HCT116 (cell line): ENCODE measurements at regions not wholly inside any gene's neighbourhood (a gene's known extent, or its start where the extent isn't known, plus 50 kb on each side); places are given as distances from the start of the nearest gene placed in this dataset.

Experiments used
- ATAC-seq: fragments of 200-7000 bp; cut with Tn5 transposase; 2 replicates; pipeline ENCODE4 v1.9.1; 2020; ENCODE audit warnings: mild to moderate bottlenecking, moderate library complexity
- BruUV-seq: library from RNA; stranded (reverse); fragments of 400-500 nt; replicated peaks from 2 replicates; lab custom pipeline; 2021; lab: Mats Ljungman, UMichigan
- CTCF ChIA-PET: fragments of 300-600 bp; sonication (Branson Sonifier 250); formaldehyde crosslinking; loops from one replicate; lab custom pipeline; 2021; ENCODE audit warnings: antibody characterized with exemption; lab: Charles Lee
- POLR2A ChIA-PET: fragments of 300-600, 350-600 bp; sonication (Branson Sonifier 250); formaldehyde crosslinking; loops from one replicate; lab custom pipeline; 2021; ENCODE audit warnings: antibody characterized with exemption; lab: Charles Lee
- RAD21 ChIA-PET, 2 experiments: fragments of 300-600 bp; sonication (Branson Sonifier 250); formaldehyde crosslinking; loops; one replicate each; lab custom pipeline; 2023; ENCODE audit warnings: low total read pairs in 2 of 2; ENCODE audit not compliant: uncharacterized antibody in 2 of 2, unreplicated experiment in 2 of 2, low non-redundant PET in 1 of 2; lab: Charles Lee
- DNase-seq: peaks from one replicate; pipeline ENCODE4 v3.0.0-alpha.2; 2010; ENCODE audit warnings: low read depth, low spot score
- H2AFZ ChIP-seq: fragments of 200-600 bp; shearing (Covaris generic), sonication (generic); 2 replicates; pipeline ENCODE4 v1.6.1; 2017; ENCODE audit warnings: low read depth, mixed run types, mixed read lengths, antibody characterized with exemption, low read length; ENCODE audit not compliant: poor library complexity, severe bottlenecking
- H3K27ac ChIP-seq: 2 replicates; pipeline ENCODE4 v1.5.1; 2012; ENCODE audit warnings: low read depth, low read length
- H3K27me3 ChIP-seq: fragments of 200-600 bp; sonication (generic); 2 replicates; pipeline ENCODE4 v1.6.1; 2016; ENCODE audit warnings: mixed run types, low read length, mixed read lengths; ENCODE audit not compliant: insufficient read depth
- H3K36me3 ChIP-seq, 2 experiments: fragments of 200-500 bp in 1 of 2; fragments of 200-600 bp in 1 of 2; sonication (Bioruptor generic) in 1 of 2; sonication (generic) in 1 of 2; 2 replicates each; pipeline versions ENCODE4 v1.5.1 to v1.6.1; 2014 to 2016; ENCODE audit warnings: low read length in 2 of 2, inconsistent platforms in 1 of 2, mixed read lengths in 1 of 2, mixed run types in 1 of 2; ENCODE audit not compliant: insufficient read depth in 2 of 2, control insufficient read depth in 1 of 2
- H3K4me1 ChIP-seq, 2 experiments: fragments of 200-600 bp in 1 of 2; sonication (generic) in 1 of 2; 2 replicates each; pipeline versions ENCODE4 v1.5.1 to v1.6.1; 2012 to 2017; ENCODE audit warnings: low read length in 2 of 2, inconsistent platforms in 1 of 2, mild to moderate bottlenecking in 1 of 2, mixed read lengths in 1 of 2, mixed run types in 1 of 2, moderate library complexity in 1 of 2; ENCODE audit not compliant: insufficient read depth in 2 of 2, control insufficient read depth in 1 of 2
- H3K4me2 ChIP-seq: fragments of 200-600 bp; sonication (generic); 2 replicates; pipeline ENCODE4 v1.6.1; 2017; ENCODE audit warnings: mixed run types, low read length, mixed read lengths
- H3K4me3 ChIP-seq, 2 experiments: fragments of 200-600 bp in 1 of 2; sonication (generic) in 1 of 2; replicated peaks in 1 of 2; 2 replicates each; pipeline ENCODE4 v1.5.1; 2011 to 2016; ENCODE audit warnings: low read length in 2 of 2, control low read depth in 1 of 2, low read depth in 1 of 2, mild to moderate bottlenecking in 1 of 2, mixed read lengths in 1 of 2, mixed run types in 1 of 2
- H3K79me2 ChIP-seq: fragments of 200-600 bp; sonication (generic); 2 replicates; pipeline ENCODE4 v1.6.1; 2017; ENCODE audit warnings: mild to moderate bottlenecking, mixed run types, low read length, moderate library complexity, mixed read lengths; ENCODE audit not compliant: insufficient read depth
- H3K9ac ChIP-seq: fragments of 200-600 bp; sonication (generic); 2 replicates; pipeline ENCODE4 v1.6.1; 2016; ENCODE audit warnings: low read length, mixed read lengths
- H3K9me2 ChIP-seq: fragments of 200-600 bp; sonication (generic), shearing (Covaris generic); 2 replicates; pipeline ENCODE4 v1.6.1; 2017; ENCODE audit warnings: mixed run types, mild to moderate bottlenecking, moderate library complexity; ENCODE audit not compliant: insufficient read depth
- H3K9me3 ChIP-seq, 2 experiments: fragments of 200-500 bp in 1 of 2; fragments of 200-600 bp in 1 of 2; sonication (Bioruptor generic) in 1 of 2; sonication (generic) in 1 of 2; 2 replicates each; pipeline ENCODE4 v1.6.1; 2014 to 2017; ENCODE audit warnings: low read length in 2 of 2, mixed read lengths in 2 of 2, inconsistent platforms in 1 of 2, low read depth in 1 of 2, mild to moderate bottlenecking in 1 of 2, mixed run types in 1 of 2, moderate library complexity in 1 of 2; ENCODE audit not compliant: control insufficient read depth in 1 of 2, insufficient read depth in 1 of 2
- H4K20me1 ChIP-seq: fragments of 200-600 bp; sonication (generic), shearing (Covaris generic); 2 replicates; pipeline ENCODE4 v1.6.1; 2017; ENCODE audit warnings: mixed run types, mild to moderate bottlenecking, moderate library complexity; ENCODE audit not compliant: insufficient read depth
- CBX3 ChIP-seq: IDR thresholded peaks from 2 replicates; pipeline ENCODE4 v1.6.1; 2012; ENCODE audit warnings: low read depth
- CTCF ChIP-seq, 3 experiments: fragments of 200-600 bp in 1 of 3; sonication (generic) in 1 of 3; IDR thresholded peaks in 2 of 3; conservative IDR thresholded peaks in 1 of 3; 2 replicates each; pipeline ENCODE4 v1.5.1; 2012 to 2017; ENCODE audit warnings: low read depth in 2 of 3, low read length in 2 of 3, antibody characterized with exemption in 1 of 3, borderline replicate concordance in 1 of 3, control low read depth in 1 of 3, mild to moderate bottlenecking in 1 of 3, mixed read lengths in 1 of 3, mixed run types in 1 of 3, moderate library complexity in 1 of 3; ENCODE audit not compliant: insufficient read depth in 1 of 3
- EGR1 ChIP-seq: IDR thresholded peaks from 2 replicates; pipeline ENCODE4 v1.6.1; 2012; ENCODE audit warnings: low read depth
- EZH2 ChIP-seq: fragments of 200-600 bp; sonication (generic); IDR thresholded peaks from 2 replicates; pipeline ENCODE4 v1.6.1; 2017; ENCODE audit warnings: antibody characterized with exemption, mixed run types
- EZH2phosphoT487 ChIP-seq: fragments of 200-600 bp; IDR thresholded peaks from 2 replicates; pipeline ENCODE4 v1.6.1; 2018; ENCODE audit warnings: antibody characterized with exemption, borderline replicate concordance
- FOSL1 ChIP-seq: IDR thresholded peaks from 2 replicates; pipeline ENCODE4 v1.6.1; 2012; ENCODE audit warnings: low read depth
- JUND ChIP-seq: IDR thresholded peaks from 2 replicates; pipeline ENCODE4 v1.6.1; 2012
- POLR2AphosphoS5 ChIP-seq: IDR thresholded peaks from 2 replicates; pipeline ENCODE4 v1.6.1; 2011; ENCODE audit warnings: mild to moderate bottlenecking, low read depth, low read length, moderate library complexity
- SIN3A ChIP-seq: IDR thresholded peaks from 2 replicates; pipeline ENCODE4 v1.6.1; 2012; ENCODE audit warnings: low read depth
- SP1 ChIP-seq: IDR thresholded peaks from 2 replicates; pipeline ENCODE4 v1.6.1; 2012; ENCODE audit warnings: low read depth
- TCF7L2 ChIP-seq: IDR thresholded peaks from 2 replicates; pipeline ENCODE4 v1.7.0; 2011; ENCODE audit warnings: borderline replicate concordance, inconsistent platforms; ENCODE audit not compliant: insufficient read depth, insufficient read length; ENCODE audit errors: extremely low read depth
- YY1 ChIP-seq: IDR thresholded peaks from 2 replicates; pipeline ENCODE4 v1.6.1; 2011; ENCODE audit warnings: low read length, low read depth, moderate library complexity, mild to moderate bottlenecking; ENCODE audit not compliant: insufficient replicate concordance; ENCODE audit errors: extremely low read depth
- ZNF274 ChIP-seq: fragments of 200-500 bp; sonication (Bioruptor generic); IDR thresholded peaks from 2 replicates; pipeline ENCODE4 v1.6.1; 2014; ENCODE audit warnings: mild to moderate bottlenecking, low read depth, low read length, inconsistent platforms
- intact Hi-C: fragments of 100-400 bp; cut with micrococcal nuclease; formaldehyde crosslinking; loops from 2 replicates; pipeline ENCODE4 v1.10.0; 2022
- TF ChIP-seq, protein P1 (sequence below): IDR thresholded peaks from 2 replicates; pipeline ENCODE4 v1.6.1; 2012; ENCODE audit warnings: low read depth
- TF ChIP-seq, protein P2 (sequence below): IDR thresholded peaks from 2 replicates; pipeline ENCODE4 v1.6.1; 2011; ENCODE audit warnings: mild to moderate bottlenecking, low read length, moderate library complexity; ENCODE audit not compliant: insufficient replicate concordance; ENCODE audit errors: extremely low read depth
- TF ChIP-seq, protein P3 (sequence below): IDR thresholded peaks from 2 replicates; pipeline ENCODE4 v1.6.1; 2012

GRCh38 chr14:97159124-97159523 is 361.9 kb downstream of the VRK1 start:
- H4K20me1 ChIP-seq, result no peaks in the 10 kb centered on the region
- H3K4me2 ChIP-seq, result no peak overlapping the region
- ChIA-PET POLR2A (no interaction called here), RAD21 (no interaction called here), CTCF (no interaction called here)
- H3K9me2 ChIP-seq, result no peaks in the 10 kb centered on the region
- no peak overlapping the region for H3K4me3 ChIP-seq
- intact Hi-C loops, result no loop called here
- BruUV-seq, result no TSS peak
- ATAC-seq (no peak), DNase-seq (no peak)
- no peaks in the 10 kb centered on the region for H3K36me3 ChIP-seq
- no peak for TF ChIP-seq CTCF (IDR thresholded peaks at IDR 0.05 in 2 of 3, conservative IDR thresholded peaks at IDR 0.05 in 1 of 3; ENCODE audit: borderline replicate concordance in 1 of 3, insufficient read depth in 1 of 3, low read depth in 2 of 3, low read length in 2 of 3)
- TF ChIP-seq SIN3A, result no peak
- TF ChIP-seq ZNF274, result no peak
- TF ChIP-seq EZH2phosphoT487, result no peak
- TF ChIP-seq, protein P1, sequence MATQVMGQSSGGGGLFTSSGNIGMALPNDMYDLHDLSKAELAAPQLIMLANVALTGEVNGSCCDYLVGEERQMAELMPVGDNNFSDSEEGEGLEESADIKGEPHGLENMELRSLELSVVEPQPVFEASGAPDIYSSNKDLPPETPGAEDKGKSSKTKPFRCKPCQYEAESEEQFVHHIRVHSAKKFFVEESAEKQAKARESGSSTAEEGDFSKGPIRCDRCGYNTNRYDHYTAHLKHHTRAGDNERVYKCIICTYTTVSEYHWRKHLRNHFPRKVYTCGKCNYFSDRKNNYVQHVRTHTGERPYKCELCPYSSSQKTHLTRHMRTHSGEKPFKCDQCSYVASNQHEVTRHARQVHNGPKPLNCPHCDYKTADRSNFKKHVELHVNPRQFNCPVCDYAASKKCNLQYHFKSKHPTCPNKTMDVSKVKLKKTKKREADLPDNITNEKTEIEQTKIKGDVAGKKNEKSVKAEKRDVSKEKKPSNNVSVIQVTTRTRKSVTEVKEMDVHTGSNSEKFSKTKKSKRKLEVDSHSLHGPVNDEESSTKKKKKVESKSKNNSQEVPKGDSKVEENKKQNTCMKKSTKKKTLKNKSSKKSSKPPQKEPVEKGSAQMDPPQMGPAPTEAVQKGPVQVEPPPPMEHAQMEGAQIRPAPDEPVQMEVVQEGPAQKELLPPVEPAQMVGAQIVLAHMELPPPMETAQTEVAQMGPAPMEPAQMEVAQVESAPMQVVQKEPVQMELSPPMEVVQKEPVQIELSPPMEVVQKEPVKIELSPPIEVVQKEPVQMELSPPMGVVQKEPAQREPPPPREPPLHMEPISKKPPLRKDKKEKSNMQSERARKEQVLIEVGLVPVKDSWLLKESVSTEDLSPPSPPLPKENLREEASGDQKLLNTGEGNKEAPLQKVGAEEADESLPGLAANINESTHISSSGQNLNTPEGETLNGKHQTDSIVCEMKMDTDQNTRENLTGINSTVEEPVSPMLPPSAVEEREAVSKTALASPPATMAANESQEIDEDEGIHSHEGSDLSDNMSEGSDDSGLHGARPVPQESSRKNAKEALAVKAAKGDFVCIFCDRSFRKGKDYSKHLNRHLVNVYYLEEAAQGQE, result no peak
- no peak for TF ChIP-seq CBX3
- no peak for TF ChIP-seq YY1
- TF ChIP-seq POLR2AphosphoS5, result no peak
- TF ChIP-seq JUND, result no peak
- no peak for TF ChIP-seq EZH2
- TF ChIP-seq, protein P2, sequence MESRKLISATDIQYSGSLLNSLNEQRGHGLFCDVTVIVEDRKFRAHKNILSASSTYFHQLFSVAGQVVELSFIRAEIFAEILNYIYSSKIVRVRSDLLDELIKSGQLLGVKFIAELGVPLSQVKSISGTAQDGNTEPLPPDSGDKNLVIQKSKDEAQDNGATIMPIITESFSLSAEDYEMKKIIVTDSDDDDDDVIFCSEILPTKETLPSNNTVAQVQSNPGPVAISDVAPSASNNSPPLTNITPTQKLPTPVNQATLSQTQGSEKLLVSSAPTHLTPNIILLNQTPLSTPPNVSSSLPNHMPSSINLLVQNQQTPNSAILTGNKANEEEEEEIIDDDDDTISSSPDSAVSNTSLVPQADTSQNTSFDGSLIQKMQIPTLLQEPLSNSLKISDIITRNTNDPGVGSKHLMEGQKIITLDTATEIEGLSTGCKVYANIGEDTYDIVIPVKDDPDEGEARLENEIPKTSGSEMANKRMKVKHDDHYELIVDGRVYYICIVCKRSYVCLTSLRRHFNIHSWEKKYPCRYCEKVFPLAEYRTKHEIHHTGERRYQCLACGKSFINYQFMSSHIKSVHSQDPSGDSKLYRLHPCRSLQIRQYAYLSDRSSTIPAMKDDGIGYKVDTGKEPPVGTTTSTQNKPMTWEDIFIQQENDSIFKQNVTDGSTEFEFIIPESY, result no peak
- no peak for TF ChIP-seq FOSL1
- no peak for TF ChIP-seq EGR1
- TF ChIP-seq TCF7L2, result no peak
- TF ChIP-seq, protein P3, sequence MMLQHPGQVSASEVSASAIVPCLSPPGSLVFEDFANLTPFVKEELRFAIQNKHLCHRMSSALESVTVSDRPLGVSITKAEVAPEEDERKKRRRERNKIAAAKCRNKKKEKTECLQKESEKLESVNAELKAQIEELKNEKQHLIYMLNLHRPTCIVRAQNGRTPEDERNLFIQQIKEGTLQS, result no peak
- TF ChIP-seq SP1, result no peak
- H3K4me1 ChIP-seq, result peaks cover 0 to 9% of the 10 kb centered on the region in 2 experiments; a peak in 2 of 4 replicates
- no peak overlapping the region for H2AFZ ChIP-seq
- no peaks in the 10 kb centered on the region for H3K27me3 ChIP-seq
- H3K27ac ChIP-seq, result no peak overlapping the region
- no peaks in the 10 kb centered on the region for H3K79me2 ChIP-seq
- peaks cover 0 to 13% of the 10 kb centered on the region in 2 experiments; a peak in 2 of 4 replicates for H3K9me3 ChIP-seq
- no peak overlapping the region for H3K9ac ChIP-seq
